H1 (cell line): ENCODE measurements at regions not wholly inside any gene's neighbourhood (a gene's known extent, or its start where the extent isn't known, plus 50 kb on each side); places are given as distances from the start of the nearest gene placed in this dataset.

Experiments used
- CTCF ChIA-PET: fragments of 300-600 bp; sonication (Branson Sonifier 250); formaldehyde crosslinking; loops from one replicate; lab custom pipeline; 2021; ENCODE audit not compliant: partially characterized antibody; lab: Charles Lee
- POLR2A ChIA-PET: fragments of 300-600 bp; sonication (Branson Sonifier 250); formaldehyde crosslinking; loops from one replicate; lab custom pipeline; 2021; ENCODE audit warnings: inconsistent platforms; ENCODE audit not compliant: partially characterized antibody; lab: Charles Lee
- DNase-seq, 2 experiments: peaks; one replicate each; pipeline versions ENCODE4 v3.0.0 to v3.0.0-alpha.2; 2010 to 2022; ENCODE audit warnings: low spot score in 2 of 2, low read depth in 1 of 2, mixed read lengths in 1 of 2
- FAIRE-seq: peaks from 2 replicates; lab custom pipeline; 2011; peaks lifted over from hg19 to GRCh38; lab: Jason Lieb, UNC
- H2AFZ ChIP-seq: 2 replicates; pipeline ENCODE4 v1.8.1; 2012; ENCODE audit warnings: low read length, inconsistent platforms
- H2AK5ac ChIP-seq: 2 replicates; pipeline ENCODE4 v1.6.1; 2013; ENCODE audit warnings: low read depth, low read length
- H2BK120ac ChIP-seq: replicated peaks from 2 replicates; pipeline ENCODE3; 2013; ENCODE audit warnings: low read depth, low read length, inconsistent platforms
- H2BK12ac ChIP-seq: 2 replicates; pipeline ENCODE4 v1.6.1; 2013; ENCODE audit warnings: low read depth, low read length
- H2BK15ac ChIP-seq: 2 replicates; pipeline ENCODE4 v1.6.1; 2013; ENCODE audit warnings: low read length
- H2BK20ac ChIP-seq: 2 replicates; pipeline ENCODE4 v1.6.1; 2013; ENCODE audit warnings: low read length
- H2BK5ac ChIP-seq: 2 replicates; pipeline ENCODE4 v1.6.1; 2013; ENCODE audit warnings: low read depth, low read length
- H3K14ac ChIP-seq: 2 replicates; pipeline ENCODE4 v1.6.1; 2013; ENCODE audit warnings: inconsistent platforms; ENCODE audit not compliant: insufficient read length
- H3K18ac ChIP-seq: 2 replicates; pipeline ENCODE4 v1.6.1; 2013; ENCODE audit warnings: low read length; ENCODE audit errors: extremely low read depth
- H3K23ac ChIP-seq: 2 replicates; pipeline ENCODE4 v1.6.1; 2013; ENCODE audit warnings: inconsistent platforms; ENCODE audit not compliant: insufficient read length
- H3K23me2 ChIP-seq: 2 replicates; pipeline ENCODE4 v1.6.1; 2013; ENCODE audit warnings: low read depth, low read length
- H3K27ac ChIP-seq: 2 replicates; pipeline ENCODE4 v1.6.1; 2011; ENCODE audit warnings: low read depth, low read length, inconsistent platforms
- H3K27me3 ChIP-seq, 4 experiments: replicated peaks in 1 of 4; 1 replicate in 1 of 4; 2 replicates in 3 of 4; pipeline versions ENCODE4 v1.6.1 to v1.8.1; 2011 to 2013; ENCODE audit warnings: low read length in 3 of 4, mild to moderate bottlenecking in 3 of 4, inconsistent platforms in 2 of 4, mixed read lengths in 2 of 4, moderate library complexity in 1 of 4; ENCODE audit not compliant: control insufficient read depth in 3 of 4, insufficient read depth in 3 of 4; ENCODE audit errors: extremely low read depth in 1 of 4
- H3K36me3 ChIP-seq, 4 experiments: 2 replicates each; pipeline versions ENCODE4 v1.6.1 to v1.8.1; 2011 to 2013; ENCODE audit warnings: mild to moderate bottlenecking in 4 of 4, low read length in 3 of 4, moderate library complexity in 2 of 4, control low read depth in 1 of 4, inconsistent platforms in 1 of 4; ENCODE audit not compliant: insufficient read depth in 4 of 4, control insufficient read depth in 2 of 4
- H3K4ac ChIP-seq: replicated peaks from 2 replicates; pipeline ENCODE3; 2013; ENCODE audit warnings: low read length, low read depth, mixed read lengths, inconsistent platforms; ENCODE audit not compliant: insufficient read length
- H3K4me1 ChIP-seq, 4 experiments: replicated peaks in 1 of 4; 1 replicate in 1 of 4; 2 replicates in 3 of 4; pipeline versions ENCODE4 v1.6.1 to v1.8.1; 2011 to 2013; ENCODE audit warnings: low read length in 3 of 4, inconsistent platforms in 2 of 4, mixed read lengths in 1 of 4; ENCODE audit not compliant: insufficient read depth in 4 of 4, control insufficient read depth in 3 of 4
- H3K4me2 ChIP-seq, 2 experiments: 2 replicates each; pipeline versions ENCODE4 v1.6.1 to v1.8.1; 2011 to 2013; ENCODE audit warnings: low read depth in 2 of 2, low read length in 2 of 2, control low read depth in 1 of 2, inconsistent platforms in 1 of 2, mild to moderate bottlenecking in 1 of 2; ENCODE audit not compliant: insufficient read depth in 1 of 2
- H3K4me3 ChIP-seq, 4 experiments: fragments of 200-600, 300-600 bp in 1 of 4; sonication (generic), shearing (Covaris generic), sonication (Bioruptor Twin) in 1 of 4; 2 replicates each; pipeline versions ENCODE4 v1.5.1 to v1.8.1; 2011 to 2016; ENCODE audit warnings: low read length in 4 of 4, low read depth in 3 of 4, control low read depth in 2 of 4, inconsistent platforms in 2 of 4, mild to moderate bottlenecking in 2 of 4, mixed read lengths in 1 of 4, moderate library complexity in 1 of 4; ENCODE audit not compliant: insufficient read depth in 2 of 4; ENCODE audit errors: extremely low read depth in 1 of 4
- H3K56ac ChIP-seq: replicated peaks from 2 replicates; pipeline ENCODE3; 2013; ENCODE audit warnings: low read depth, mild to moderate bottlenecking, mixed read lengths, low read length, inconsistent platforms; ENCODE audit not compliant: insufficient read length
- H3K79me1 ChIP-seq: 2 replicates; pipeline ENCODE4 v1.6.1; 2013; ENCODE audit warnings: low read depth, low read length, control low read depth
- H3K79me2 ChIP-seq, 2 experiments: 2 replicates each; pipeline versions ENCODE4 v1.6.1 to v1.8.1; 2012 to 2013; ENCODE audit warnings: low read length in 2 of 2, mild to moderate bottlenecking in 2 of 2, inconsistent platforms in 1 of 2; ENCODE audit not compliant: insufficient read depth in 2 of 2, control insufficient read depth in 1 of 2
- H3K9ac ChIP-seq, 4 experiments: replicated peaks in 1 of 4; 1 replicate in 1 of 4; 2 replicates in 3 of 4; pipeline versions ENCODE4 v1.6.1 to v1.8.1; 2011 to 2013; ENCODE audit warnings: low read depth in 3 of 4, low read length in 3 of 4, control low read depth in 2 of 4, mild to moderate bottlenecking in 2 of 4, moderate library complexity in 2 of 4, inconsistent platforms in 1 of 4; ENCODE audit errors: extremely low read depth in 1 of 4
- H3K9me3 ChIP-seq, 2 experiments: 2 replicates each; pipeline versions ENCODE4 v1.6.1 to v1.8.1; 2012 to 2013; ENCODE audit warnings: mild to moderate bottlenecking in 2 of 2, moderate library complexity in 2 of 2, control low read depth in 1 of 2, inconsistent platforms in 1 of 2, low read depth in 1 of 2, low read length in 1 of 2, mixed read lengths in 1 of 2; ENCODE audit not compliant: insufficient read depth in 2 of 2
- H4K20me1 ChIP-seq, 2 experiments: replicated peaks in 1 of 2; 2 replicates each; pipeline versions ENCODE3 to v1.8.1; 2011 to 2013; ENCODE audit warnings: inconsistent platforms in 2 of 2, low read length in 2 of 2, mild to moderate bottlenecking in 1 of 2; ENCODE audit not compliant: insufficient read depth in 2 of 2, control insufficient read depth in 1 of 2
- H4K5ac ChIP-seq: 2 replicates; pipeline ENCODE4 v1.6.1; 2013; ENCODE audit warnings: low read length, low read depth, mixed read lengths, inconsistent platforms; ENCODE audit not compliant: insufficient read length
- H4K8ac ChIP-seq: 2 replicates; pipeline ENCODE4 v1.8.0; 2013; ENCODE audit warnings: mild to moderate bottlenecking, moderate library complexity, low read length, inconsistent platforms; ENCODE audit not compliant: insufficient read depth; ENCODE audit errors: extremely low read depth
- H4K91ac ChIP-seq: replicated peaks from 2 replicates; pipeline ENCODE3; 2013; ENCODE audit warnings: low read length, mixed read lengths, inconsistent platforms; ENCODE audit not compliant: insufficient read length
- BRCA1 ChIP-seq: IDR thresholded peaks from 2 replicates; pipeline ENCODE4 v1.6.1; 2012; ENCODE audit warnings: low read depth, low read length, improper control_type of control experiment
- CEBPB ChIP-seq: IDR thresholded peaks from 2 replicates; pipeline ENCODE4 v1.6.1; 2012; ENCODE audit warnings: low read depth, low read length
- EZH2 ChIP-seq: fragments of 200-600 bp; sonication (generic); IDR thresholded peaks from 2 replicates; pipeline ENCODE4 v1.7.1; 2012; ENCODE audit warnings: low read depth, mild to moderate bottlenecking, moderate library complexity, low read length, inconsistent platforms; ENCODE audit not compliant: severe bottlenecking
- GABPA ChIP-seq: IDR thresholded peaks from 2 replicates; pipeline ENCODE4 v1.6.1; 2011; ENCODE audit warnings: mild to moderate bottlenecking, low read length, moderate library complexity, borderline replicate concordance; ENCODE audit not compliant: insufficient read depth
- GTF2F1 ChIP-seq: IDR thresholded peaks from 2 replicates; pipeline ENCODE4 v1.6.1; 2012; ENCODE audit warnings: low read depth, low read length, improper control_type of control experiment, borderline replicate concordance
- PHF8 ChIP-seq: fragments of 200-600 bp; sonication (generic); conservative IDR thresholded peaks from 2 replicates; pipeline ENCODE4 v1.7.1; 2012; ENCODE audit warnings: low read depth, mild to moderate bottlenecking, inconsistent platforms, low read length, moderate library complexity
- RAD21 ChIP-seq, 2 experiments: IDR thresholded peaks in 1 of 2; conservative IDR thresholded peaks in 1 of 2; 2 replicates each; pipeline ENCODE4 v1.6.1; 2011; ENCODE audit warnings: low read depth in 2 of 2, low read length in 2 of 2, improper control_type of control experiment in 1 of 2, inconsistent platforms in 1 of 2, mild to moderate bottlenecking in 1 of 2, moderate library complexity in 1 of 2
- RBBP5 ChIP-seq: IDR thresholded peaks from 2 replicates; pipeline ENCODE4 v1.7.1; 2012; ENCODE audit warnings: low read depth, mild to moderate bottlenecking, inconsistent platforms, low read length, moderate library complexity, borderline replicate concordance
- SIRT6 ChIP-seq: IDR thresholded peaks from one replicate; pipeline ENCODE4 v1.7.1; 2012; ENCODE audit warnings: low read length, inconsistent platforms
- SIX5 ChIP-seq: IDR thresholded peaks from 2 replicates; pipeline ENCODE4 v1.6.1; 2011; ENCODE audit warnings: mild to moderate bottlenecking, low read depth, low read length
- SUZ12 ChIP-seq: fragments of 200-600 bp; sonication (generic); IDR thresholded peaks from 2 replicates; pipeline ENCODE4 v1.6.1; 2012; ENCODE audit warnings: mild to moderate bottlenecking, inconsistent platforms, low read length, moderate library complexity, mixed read lengths
- TCF12 ChIP-seq: IDR thresholded peaks from 2 replicates; pipeline ENCODE4 v1.6.1; 2011; ENCODE audit warnings: low read depth, mild to moderate bottlenecking, low read length
- TEAD4 ChIP-seq: IDR thresholded peaks from 2 replicates; pipeline ENCODE4 v1.6.1; 2012; ENCODE audit warnings: low read depth, low read length, inconsistent platforms, mixed read lengths
- YY1 ChIP-seq: IDR thresholded peaks from 2 replicates; pipeline ENCODE4 v1.6.1; 2011; ENCODE audit warnings: low read depth, mild to moderate bottlenecking, low read length
- TF ChIP-seq, protein P1 (sequence below): IDR thresholded peaks from 2 replicates; pipeline ENCODE4 v1.6.1; 2011; ENCODE audit warnings: low read length, improper control_type of control experiment

DNA sequence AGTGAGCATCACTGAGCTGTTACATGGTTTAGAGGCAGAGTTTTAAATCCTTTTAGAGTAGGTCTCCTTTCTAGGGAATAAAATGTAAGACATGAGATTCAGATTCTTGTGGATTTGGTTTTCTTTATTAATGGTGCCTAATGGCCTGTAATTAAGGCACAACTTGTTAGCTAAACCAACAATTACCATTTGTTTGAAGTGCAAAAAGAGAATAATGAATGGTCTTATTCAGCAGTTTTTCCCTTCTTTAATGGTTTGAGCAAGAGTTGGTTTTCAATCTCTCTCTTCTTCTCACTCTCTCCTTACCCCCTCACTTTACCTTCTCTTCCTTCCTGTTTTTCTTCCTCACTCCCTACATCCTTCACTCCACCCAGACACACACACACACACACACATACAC lies 312.2 kb upstream of the TRIB2 start:
- Histone ChIP-seq H3K23ac (no peak overlapping the region), H3K4me2 (no peak overlapping the region), H3K23me2 (no peaks in the 10 kb centered on the region), H3K56ac (no peak overlapping the region), H3K27ac (no peak overlapping the region), H3K9me3 (peaks cover 23 to 27% of the 10 kb centered on the region in 2 experiments), H3K36me3 (peaks cover 0 to 3% (median 0%) of the 10 kb centered on the region in 4 experiments; a peak in 1 of 8 replicates), H2BK15ac (no peak overlapping the region), H4K8ac (no peak overlapping the region), H3K4me1 (no peaks in the 10 kb centered on the region; a peak in 1 of 7 replicates), H4K5ac (no peak overlapping the region), H2BK12ac (no peak overlapping the region), H2BK5ac (no peak overlapping the region), H3K14ac (no peak overlapping the region), H4K20me1 (no peaks in the 10 kb centered on the region), H2BK20ac (no peak overlapping the region), H3K79me1 (no peaks in the 10 kb centered on the region), H3K4me3 (no peak overlapping the region), H3K9ac (no peak overlapping the region), H2AFZ (no peak overlapping the region), H2AK5ac (no peak overlapping the region), H3K27me3 (no peaks in the 10 kb centered on the region), H4K91ac (no peak overlapping the region), H2BK120ac (no peak overlapping the region), H3K18ac (no peak overlapping the region), H3K79me2 (no peaks in the 10 kb centered on the region), H3K4ac (no peak overlapping the region)
- CTCF ChIA-PET: interaction anchor here (1.4 kb wide), 1 partner anchor 15 kb away, joined by 3 read pairs; no protein-coding TSS in a partner anchor
- no peak for DNase-seq
- POLR2A ChIA-PET: no interaction called here
- no peak for FAIRE-seq
- TF ChIP-seq TCF12 (no peak), EZH2 (no peak), CEBPB (no peak), RAD21 (IDR thresholded peaks at IDR 0.05 in 1 of 2, conservative IDR thresholded peaks at IDR 0.05 in 1 of 2; ENCODE audit: low read depth in 2 of 2, low read length in 2 of 2) (no peak), SUZ12 (no peak), RBBP5 (no peak), SIX5 (no peak), GTF2F1 (no peak), BRCA1 (no peak), SIRT6 (no peak), YY1 (no peak), PHF8 (no peak), GABPA (no peak), TEAD4 (no peak)
- TF ChIP-seq, protein P1, sequence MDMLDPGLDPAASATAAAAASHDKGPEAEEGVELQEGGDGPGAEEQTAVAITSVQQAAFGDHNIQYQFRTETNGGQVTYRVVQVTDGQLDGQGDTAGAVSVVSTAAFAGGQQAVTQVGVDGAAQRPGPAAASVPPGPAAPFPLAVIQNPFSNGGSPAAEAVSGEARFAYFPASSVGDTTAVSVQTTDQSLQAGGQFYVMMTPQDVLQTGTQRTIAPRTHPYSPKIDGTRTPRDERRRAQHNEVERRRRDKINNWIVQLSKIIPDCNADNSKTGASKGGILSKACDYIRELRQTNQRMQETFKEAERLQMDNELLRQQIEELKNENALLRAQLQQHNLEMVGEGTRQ: no peak
